ENCODE measurements at regions not wholly inside any gene's neighbourhood (a gene's known extent, or its start where the extent isn't known, plus 50 kb on each side); places are given as distances from the start of the nearest gene placed in this dataset.

DNA sequence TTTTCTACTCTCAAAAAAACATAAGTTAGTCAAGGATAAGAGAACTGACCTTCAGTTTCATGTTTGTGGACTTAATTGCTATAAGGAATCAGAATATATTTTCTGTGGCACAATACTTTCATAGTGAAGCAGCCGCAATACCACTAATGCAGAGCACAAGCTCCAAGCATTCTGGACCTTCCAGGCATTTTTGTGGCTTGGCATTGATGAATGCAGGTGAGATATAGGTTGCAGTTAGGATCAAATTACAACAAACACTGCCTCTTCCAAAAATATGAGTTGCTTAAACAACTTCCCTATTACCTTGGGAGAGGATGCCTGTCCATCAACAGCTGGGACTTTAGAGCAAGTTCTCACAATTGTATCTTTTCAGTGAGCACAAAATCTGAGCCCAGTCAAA, 162.8 kb upstream of the RSPO3 start:
- Histone ChIP-seq H3K9me3 (ENCODE audit: insufficient read depth, low read length) (no peaks in the 10 kb centered on the region), H3K27me3 (ENCODE audit: low read length) (no peaks in the 10 kb centered on the region), H3K27ac (ENCODE audit: low read depth, low read length) (no peak overlapping the region), H3F3A (ENCODE audit: insufficient read depth) (no peaks in the 10 kb centered on the region), H3K36me3 (ENCODE audit: low read length) (no peaks in the 10 kb centered on the region), H3K4me3 (ENCODE audit: insufficient read depth, low read length, poor library complexity, severe bottlenecking) (no peak overlapping the region), H3K4me2 (ENCODE audit: low read depth, low read length, poor library complexity, severe bottlenecking) (no peak overlapping the region), H2AFZ (ENCODE audit: low read depth, low read length, severe bottlenecking) (no peak overlapping the region), H3K9me2 (replicated peaks; ENCODE audit: insufficient read depth, low read length) (no peaks in the 10 kb centered on the region), H4K20me1 (ENCODE audit: low read depth, low read length) (no peaks in the 10 kb centered on the region), H3K79me2 (ENCODE audit: insufficient read depth, low read length) (no peaks in the 10 kb centered on the region), H3K9ac (ENCODE audit: low read length) (no peak overlapping the region)
- no peak for TF ChIP-seq EZH2phosphoT487 (conservative IDR thresholded peaks at IDR 0.05; ENCODE audit: low read length)
- TF ChIP-seq, protein P1, sequence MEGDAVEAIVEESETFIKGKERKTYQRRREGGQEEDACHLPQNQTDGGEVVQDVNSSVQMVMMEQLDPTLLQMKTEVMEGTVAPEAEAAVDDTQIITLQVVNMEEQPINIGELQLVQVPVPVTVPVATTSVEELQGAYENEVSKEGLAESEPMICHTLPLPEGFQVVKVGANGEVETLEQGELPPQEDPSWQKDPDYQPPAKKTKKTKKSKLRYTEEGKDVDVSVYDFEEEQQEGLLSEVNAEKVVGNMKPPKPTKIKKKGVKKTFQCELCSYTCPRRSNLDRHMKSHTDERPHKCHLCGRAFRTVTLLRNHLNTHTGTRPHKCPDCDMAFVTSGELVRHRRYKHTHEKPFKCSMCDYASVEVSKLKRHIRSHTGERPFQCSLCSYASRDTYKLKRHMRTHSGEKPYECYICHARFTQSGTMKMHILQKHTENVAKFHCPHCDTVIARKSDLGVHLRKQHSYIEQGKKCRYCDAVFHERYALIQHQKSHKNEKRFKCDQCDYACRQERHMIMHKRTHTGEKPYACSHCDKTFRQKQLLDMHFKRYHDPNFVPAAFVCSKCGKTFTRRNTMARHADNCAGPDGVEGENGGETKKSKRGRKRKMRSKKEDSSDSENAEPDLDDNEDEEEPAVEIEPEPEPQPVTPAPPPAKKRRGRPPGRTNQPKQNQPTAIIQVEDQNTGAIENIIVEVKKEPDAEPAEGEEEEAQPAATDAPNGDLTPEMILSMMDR (IDR thresholded peaks at IDR 0.05; ENCODE audit: insufficient read depth, low read length, poor library complexity, severe bottlenecking) = no peak

DNA sequence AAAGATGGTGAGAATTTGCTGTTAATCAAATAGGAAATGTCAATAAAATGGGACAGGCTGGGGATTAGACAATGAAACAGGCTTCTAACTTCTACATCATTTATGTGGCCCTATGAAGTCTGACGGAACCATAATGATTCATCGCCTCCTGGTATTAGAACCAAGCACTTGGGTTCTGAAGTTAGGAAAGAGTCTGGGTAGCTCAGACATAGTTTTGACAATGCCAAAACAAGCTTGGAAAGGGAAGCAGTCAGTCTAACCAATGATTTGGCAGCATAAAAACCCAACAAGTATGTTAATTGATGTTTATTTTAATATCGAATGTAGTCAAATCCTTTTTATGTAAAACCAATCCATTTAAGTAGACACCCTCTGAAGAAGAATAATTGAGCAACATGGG, 160.8 kb upstream of the RSPO3 start:
- no peaks in the 10 kb centered on the region for H3K79me2 ChIP-seq (ENCODE audit: insufficient read depth, low read length)
- H2AFZ ChIP-seq (ENCODE audit: low read depth, low read length, severe bottlenecking) = no peak overlapping the region
- H3K9me3 ChIP-seq (ENCODE audit: insufficient read depth, low read length) = no peaks in the 10 kb centered on the region
- no peak overlapping the region for H3K9ac ChIP-seq (ENCODE audit: low read length)
- H3K27me3 ChIP-seq (ENCODE audit: low read length) = no peaks in the 10 kb centered on the region
- no peak overlapping the region for H3K27ac ChIP-seq (ENCODE audit: low read depth, low read length)
- H3K4me2 ChIP-seq (ENCODE audit: low read depth, low read length, poor library complexity, severe bottlenecking) = no peak overlapping the region
- TF ChIP-seq EZH2phosphoT487 (conservative IDR thresholded peaks at IDR 0.05; ENCODE audit: low read length) = no peak
- TF ChIP-seq, protein P1 (IDR thresholded peaks at IDR 0.05; ENCODE audit: insufficient read depth, low read length, poor library complexity, severe bottlenecking) = no peak
- H4K20me1 ChIP-seq (ENCODE audit: low read depth, low read length) = no peaks in the 10 kb centered on the region
- H3K4me3 ChIP-seq (ENCODE audit: insufficient read depth, low read length, poor library complexity, severe bottlenecking) = no peak overlapping the region
- no peaks in the 10 kb centered on the region for H3K9me2 ChIP-seq (replicated peaks; ENCODE audit: insufficient read depth, low read length)
- H3K36me3 ChIP-seq (ENCODE audit: low read length) = no peaks in the 10 kb centered on the region
- H3F3A ChIP-seq (ENCODE audit: insufficient read depth) = no peaks in the 10 kb centered on the region

DNA sequence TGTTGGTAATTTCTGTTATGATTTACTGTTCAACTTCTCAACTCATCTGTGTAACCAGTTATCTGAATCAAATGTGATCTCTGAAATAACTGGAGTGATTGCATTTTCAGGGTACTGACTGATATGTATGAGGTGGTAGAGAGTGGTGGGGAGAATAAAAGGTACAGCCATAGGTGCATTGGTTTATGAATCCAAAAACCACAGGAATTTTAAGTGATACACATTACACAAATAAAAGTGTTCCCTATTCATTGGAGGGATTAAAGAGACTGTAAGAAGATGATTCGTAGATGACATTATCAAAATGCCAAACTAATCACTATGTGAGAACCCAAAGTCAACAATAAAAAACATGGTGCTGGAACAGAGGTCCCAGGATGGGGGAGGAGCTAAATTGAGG, 158.7 kb upstream of the RSPO3 start:
- H3K9me2 ChIP-seq (replicated peaks; ENCODE audit: insufficient read depth, low read length) = no peaks in the 10 kb centered on the region
- H3K9ac ChIP-seq (ENCODE audit: low read length) = no peak overlapping the region
- no peaks in the 10 kb centered on the region for H3K27me3 ChIP-seq (ENCODE audit: low read length)
- no peak overlapping the region for H2AFZ ChIP-seq (ENCODE audit: low read depth, low read length, severe bottlenecking)
- TF ChIP-seq EZH2phosphoT487 (conservative IDR thresholded peaks at IDR 0.05; ENCODE audit: low read length) = no peak
- TF ChIP-seq, protein P1 (IDR thresholded peaks at IDR 0.05; ENCODE audit: insufficient read depth, low read length, poor library complexity, severe bottlenecking) = no peak
- H3F3A ChIP-seq (ENCODE audit: insufficient read depth) = no peaks in the 10 kb centered on the region
- no peaks in the 10 kb centered on the region for H4K20me1 ChIP-seq (ENCODE audit: low read depth, low read length)
- no peaks in the 10 kb centered on the region for H3K79me2 ChIP-seq (ENCODE audit: insufficient read depth, low read length)
- H3K27ac ChIP-seq (ENCODE audit: low read depth, low read length) = no peak overlapping the region
- no peaks in the 10 kb centered on the region for H3K9me3 ChIP-seq (ENCODE audit: insufficient read depth, low read length)
- no peak overlapping the region for H3K4me3 ChIP-seq (ENCODE audit: insufficient read depth, low read length, poor library complexity, severe bottlenecking)
- H3K4me2 ChIP-seq (ENCODE audit: low read depth, low read length, poor library complexity, severe bottlenecking) = no peak overlapping the region
- no peaks in the 10 kb centered on the region for H3K36me3 ChIP-seq (ENCODE audit: low read length)
